ENCODE measurements at regions not wholly inside any gene's neighbourhood (a gene's known extent, or its start where the extent isn't known, plus 50 kb on each side); places are given as distances from the start of the nearest gene placed in this dataset.
A peak's percentile ranks its signal among the peaks of the same experiment; 100 is the strongest.

DNA sequence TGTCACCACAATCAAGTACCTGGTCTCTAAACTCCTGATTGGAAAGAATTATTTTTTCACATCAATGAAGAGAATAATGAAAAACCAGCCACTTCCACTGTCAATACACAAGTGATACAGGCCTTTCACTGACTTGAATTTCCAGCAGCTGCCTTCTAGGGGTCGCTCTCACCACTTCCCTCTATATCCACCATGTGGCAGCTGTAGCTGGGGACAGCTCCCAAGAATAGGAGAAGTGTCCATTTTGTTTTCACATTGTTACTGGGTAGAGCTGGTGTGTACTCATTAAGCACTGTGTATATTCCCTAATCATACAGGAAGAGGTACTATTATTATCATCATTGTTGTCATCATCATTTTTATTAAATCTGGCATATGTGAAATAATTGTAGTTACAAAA is 438.4 kb upstream of the SPTLC3 start:
- peak in 1 of 2 experiments; percentile 22 for DNase-seq (ENCODE audit: low read depth in 1 of 2, low spot score in 1 of 2)
- Histone ChIP-seq H3K27ac (replicated peaks) (no peak overlapping the region), H3K27me3 (ENCODE audit: insufficient read depth, poor library complexity, severe bottlenecking) (no peaks in the 10 kb centered on the region), H3K4me3 (replicated peaks; ENCODE audit: insufficient read depth, low read length) (no peak overlapping the region)
- TF ChIP-seq SPI1 (IDR thresholded peaks at IDR 0.05; ENCODE audit: borderline replicate concordance, low read depth) = peak; percentile 58; the same call in 1 of the 2 replicates
- TF ChIP-seq GABPA (IDR thresholded peaks at IDR 0.05; ENCODE audit: low read depth) = no peak

DNA sequence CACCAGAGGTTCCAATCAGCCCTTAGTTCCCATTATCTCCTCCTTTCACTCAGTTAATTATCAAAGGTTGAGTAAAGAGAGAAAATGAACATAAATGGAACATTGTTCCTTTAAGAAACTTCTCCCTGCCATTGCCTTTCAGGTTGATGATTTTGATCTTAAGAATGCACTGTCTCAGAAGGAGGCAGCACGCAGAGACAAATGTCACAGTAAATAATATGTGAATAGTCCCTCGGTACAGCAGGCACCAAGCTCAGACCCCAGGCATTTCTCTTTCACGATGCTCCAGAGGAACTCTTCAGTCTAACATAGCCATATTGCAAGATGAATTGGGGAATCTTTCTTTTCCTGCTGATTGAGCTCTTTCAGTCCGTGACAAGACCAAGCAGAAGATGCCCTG is 435.3 kb upstream of the SPTLC3 start:
- H3K4me3 ChIP-seq (replicated peaks; ENCODE audit: insufficient read depth, low read length) = no peak overlapping the region
- no peak for TF ChIP-seq SPI1 (IDR thresholded peaks at IDR 0.05; ENCODE audit: borderline replicate concordance, low read depth)
- TF ChIP-seq POLR2AphosphoS5 (IDR thresholded peaks at IDR 0.05; ENCODE audit: low read depth) = no peak
- TF ChIP-seq, protein P1, sequence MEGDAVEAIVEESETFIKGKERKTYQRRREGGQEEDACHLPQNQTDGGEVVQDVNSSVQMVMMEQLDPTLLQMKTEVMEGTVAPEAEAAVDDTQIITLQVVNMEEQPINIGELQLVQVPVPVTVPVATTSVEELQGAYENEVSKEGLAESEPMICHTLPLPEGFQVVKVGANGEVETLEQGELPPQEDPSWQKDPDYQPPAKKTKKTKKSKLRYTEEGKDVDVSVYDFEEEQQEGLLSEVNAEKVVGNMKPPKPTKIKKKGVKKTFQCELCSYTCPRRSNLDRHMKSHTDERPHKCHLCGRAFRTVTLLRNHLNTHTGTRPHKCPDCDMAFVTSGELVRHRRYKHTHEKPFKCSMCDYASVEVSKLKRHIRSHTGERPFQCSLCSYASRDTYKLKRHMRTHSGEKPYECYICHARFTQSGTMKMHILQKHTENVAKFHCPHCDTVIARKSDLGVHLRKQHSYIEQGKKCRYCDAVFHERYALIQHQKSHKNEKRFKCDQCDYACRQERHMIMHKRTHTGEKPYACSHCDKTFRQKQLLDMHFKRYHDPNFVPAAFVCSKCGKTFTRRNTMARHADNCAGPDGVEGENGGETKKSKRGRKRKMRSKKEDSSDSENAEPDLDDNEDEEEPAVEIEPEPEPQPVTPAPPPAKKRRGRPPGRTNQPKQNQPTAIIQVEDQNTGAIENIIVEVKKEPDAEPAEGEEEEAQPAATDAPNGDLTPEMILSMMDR (IDR thresholded peaks at IDR 0.05; ENCODE audit: insufficient read depth, low read length) = no peak
- TF ChIP-seq GABPA (IDR thresholded peaks at IDR 0.05; ENCODE audit: low read depth) = no peak
- TF ChIP-seq, protein P2, sequence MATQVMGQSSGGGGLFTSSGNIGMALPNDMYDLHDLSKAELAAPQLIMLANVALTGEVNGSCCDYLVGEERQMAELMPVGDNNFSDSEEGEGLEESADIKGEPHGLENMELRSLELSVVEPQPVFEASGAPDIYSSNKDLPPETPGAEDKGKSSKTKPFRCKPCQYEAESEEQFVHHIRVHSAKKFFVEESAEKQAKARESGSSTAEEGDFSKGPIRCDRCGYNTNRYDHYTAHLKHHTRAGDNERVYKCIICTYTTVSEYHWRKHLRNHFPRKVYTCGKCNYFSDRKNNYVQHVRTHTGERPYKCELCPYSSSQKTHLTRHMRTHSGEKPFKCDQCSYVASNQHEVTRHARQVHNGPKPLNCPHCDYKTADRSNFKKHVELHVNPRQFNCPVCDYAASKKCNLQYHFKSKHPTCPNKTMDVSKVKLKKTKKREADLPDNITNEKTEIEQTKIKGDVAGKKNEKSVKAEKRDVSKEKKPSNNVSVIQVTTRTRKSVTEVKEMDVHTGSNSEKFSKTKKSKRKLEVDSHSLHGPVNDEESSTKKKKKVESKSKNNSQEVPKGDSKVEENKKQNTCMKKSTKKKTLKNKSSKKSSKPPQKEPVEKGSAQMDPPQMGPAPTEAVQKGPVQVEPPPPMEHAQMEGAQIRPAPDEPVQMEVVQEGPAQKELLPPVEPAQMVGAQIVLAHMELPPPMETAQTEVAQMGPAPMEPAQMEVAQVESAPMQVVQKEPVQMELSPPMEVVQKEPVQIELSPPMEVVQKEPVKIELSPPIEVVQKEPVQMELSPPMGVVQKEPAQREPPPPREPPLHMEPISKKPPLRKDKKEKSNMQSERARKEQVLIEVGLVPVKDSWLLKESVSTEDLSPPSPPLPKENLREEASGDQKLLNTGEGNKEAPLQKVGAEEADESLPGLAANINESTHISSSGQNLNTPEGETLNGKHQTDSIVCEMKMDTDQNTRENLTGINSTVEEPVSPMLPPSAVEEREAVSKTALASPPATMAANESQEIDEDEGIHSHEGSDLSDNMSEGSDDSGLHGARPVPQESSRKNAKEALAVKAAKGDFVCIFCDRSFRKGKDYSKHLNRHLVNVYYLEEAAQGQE (IDR thresholded peaks at IDR 0.05; ENCODE audit: insufficient replicate concordance, low read depth) = no peak
- no peaks in the 10 kb centered on the region for H3K27me3 ChIP-seq (ENCODE audit: insufficient read depth, poor library complexity, severe bottlenecking)
- no peak overlapping the region for H3K27ac ChIP-seq (replicated peaks)
- no peak for DNase-seq (ENCODE audit: low read depth in 1 of 2, low spot score in 1 of 2)

DNA sequence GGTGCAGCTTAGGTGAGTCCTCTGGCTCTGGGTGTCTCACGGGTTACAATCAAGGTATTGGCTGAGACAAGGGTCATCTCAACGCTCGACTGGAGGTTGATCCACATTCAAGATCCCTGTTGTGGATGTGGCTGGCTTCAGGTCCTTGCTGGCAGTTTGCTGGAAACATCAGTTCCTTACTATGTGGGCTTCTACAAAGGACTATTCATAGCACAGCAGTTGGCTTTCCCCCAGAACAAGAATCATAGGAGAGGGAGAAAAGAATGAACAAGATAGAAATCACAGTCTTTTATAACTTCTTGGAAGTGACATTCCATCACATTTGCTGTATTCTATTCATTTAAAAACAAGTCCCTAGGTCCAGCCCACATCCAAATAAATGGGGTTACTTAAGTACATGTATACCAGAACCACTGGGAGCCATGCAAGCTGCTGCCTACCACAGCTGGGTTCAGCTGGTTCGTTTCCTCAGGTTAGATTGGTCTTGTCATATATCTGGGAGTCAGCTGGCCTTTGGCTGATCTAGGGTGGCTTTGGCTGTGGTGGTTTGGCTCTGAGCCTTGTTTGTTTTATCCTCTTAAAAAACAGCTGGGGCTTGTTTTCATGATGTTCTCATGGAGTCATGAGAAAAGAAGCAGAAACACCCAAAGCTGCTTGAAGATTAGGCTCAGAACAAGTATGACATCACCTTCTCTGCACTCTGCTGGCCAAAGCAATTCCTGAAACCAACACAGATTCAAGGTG is 433.2 kb upstream of the SPTLC3 start:
- Histone ChIP-seq H3K27ac (replicated peaks) (no peak overlapping the region), H3K27me3 (ENCODE audit: insufficient read depth, poor library complexity, severe bottlenecking) (no peaks in the 10 kb centered on the region), H3K4me3 (replicated peaks; ENCODE audit: insufficient read depth, low read length) (no peak overlapping the region)
- TF ChIP-seq, protein P1 (IDR thresholded peaks at IDR 0.05; ENCODE audit: insufficient read depth, low read length) = no peak
- TF ChIP-seq POLR2AphosphoS5 (IDR thresholded peaks at IDR 0.05; ENCODE audit: low read depth) (no peak), SPI1 (IDR thresholded peaks at IDR 0.05; ENCODE audit: borderline replicate concordance, low read depth) (no peak), GABPA (IDR thresholded peaks at IDR 0.05; ENCODE audit: low read depth) (no peak)
- TF ChIP-seq, protein P2 (IDR thresholded peaks at IDR 0.05; ENCODE audit: insufficient replicate concordance, low read depth) = no peak
- DNase-seq (ENCODE audit: low read depth in 1 of 2, low spot score in 1 of 2) = no peak

DNA sequence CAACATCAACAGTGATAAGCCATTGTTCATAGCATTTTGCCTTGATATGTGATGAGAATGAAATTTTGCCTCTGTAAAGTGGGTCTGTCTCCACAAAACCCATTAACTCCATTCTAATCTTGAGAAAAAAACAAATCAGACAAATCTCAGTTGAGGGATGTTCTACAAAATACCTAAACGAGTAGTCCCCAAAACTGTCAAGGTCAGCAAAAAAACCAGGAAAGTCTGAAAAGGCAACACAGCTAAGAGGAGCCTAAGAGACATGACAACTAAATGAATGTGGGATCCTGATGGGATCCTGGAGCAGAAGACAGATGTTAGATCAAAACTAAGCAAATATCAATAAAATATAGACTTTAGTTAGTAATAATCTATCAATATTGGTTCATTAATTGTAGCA is 431.6 kb upstream of the SPTLC3 start:
- Histone ChIP-seq H3K27ac (replicated peaks) (no peak overlapping the region), H3K27me3 (ENCODE audit: insufficient read depth, poor library complexity, severe bottlenecking) (no peaks in the 10 kb centered on the region), H3K4me3 (replicated peaks; ENCODE audit: insufficient read depth, low read length) (no peak overlapping the region)
- no peak for DNase-seq (ENCODE audit: low read depth in 1 of 2, low spot score in 1 of 2)
- TF ChIP-seq SPI1 (IDR thresholded peaks at IDR 0.05; ENCODE audit: borderline replicate concordance, low read depth) (no peak), POLR2AphosphoS5 (IDR thresholded peaks at IDR 0.05; ENCODE audit: low read depth) (no peak), GABPA (IDR thresholded peaks at IDR 0.05; ENCODE audit: low read depth) (no peak)
- TF ChIP-seq, protein P1 (IDR thresholded peaks at IDR 0.05; ENCODE audit: insufficient read depth, low read length) = no peak
- TF ChIP-seq, protein P2 (IDR thresholded peaks at IDR 0.05; ENCODE audit: insufficient replicate concordance, low read depth) = no peak

All from HL-60 (cell line).